Left cardiac atrium (tissue), 4 donors: ENCODE measurements at regions not wholly inside any gene's neighbourhood (a gene's known extent, or its start where the extent isn't known, plus 50 kb on each side); places are given as distances from the start of the nearest gene placed in this dataset.
"Not testable (repeated sequence)": the region's sequence is repeated elsewhere in the genome, so short reads cannot be mapped to it uniquely, and the experiment has no call there.

Source experiments
- ATAC-seq, 2 donors: fragments of 200-7000 bp; cut with Tn5 transposase; one replicate each; pipeline ENCODE4 v1.9.1; 2020; ENCODE audit warnings: mild to moderate bottlenecking in 2 of 2, moderate library complexity in 2 of 2
- DNase-seq: peaks from one replicate; pipeline ENCODE4 v3.0.0-alpha.2; 2020
- intact Hi-C, 2 donors: fragments of 100-400 bp; cut with DNase I; formaldehyde crosslinking; loops; one replicate each; pipeline versions ENCODE4 v1.14.1 to v1.15.1; 2022 to 2023
- donor health status: DM: no; HTN: yes; CAD: no.
- donor health status: DM: no; HTN: yes; CAD: no; lungs with severe emphysema.
- donor health status: DM: yes; HTN: yes; CAD: no.
- donor health status: Dilated cardiomyopathy.

GRCh38 chr17:72376526-72377345 lies 255.9 kb downstream of the SOX9 start:
- intact Hi-C loops: no loop called here
- no peak for DNase-seq
- peak in 1 of 2 donors; percentile 8 for ATAC-seq

GRCh38 chr17:72378414-72379390 lies 257.9 kb downstream of the SOX9 start:
- intact Hi-C loops: no loop called here
- ATAC-seq (no peak), DNase-seq (no peak)

DNA sequence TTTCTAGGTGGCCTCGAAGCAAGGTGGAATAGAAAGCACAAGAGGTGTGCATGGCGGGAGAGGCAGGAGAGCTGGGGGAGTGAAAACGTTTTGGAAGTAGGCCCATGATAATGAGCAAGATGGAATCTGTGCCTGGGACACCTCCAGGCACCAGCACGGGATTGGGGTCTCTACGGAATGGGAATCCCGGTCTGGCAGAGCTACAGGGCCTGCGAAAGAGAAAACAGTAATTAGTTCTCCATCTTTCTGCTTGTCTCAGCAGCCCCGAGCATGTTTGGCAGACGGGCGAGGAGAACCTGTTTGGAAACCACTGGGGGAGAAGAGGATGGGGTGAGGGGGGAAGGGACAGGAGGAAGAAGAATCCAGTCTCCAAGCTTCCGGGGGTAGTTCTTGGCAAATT lies 258.7 kb downstream of the SOX9 start:
- intact Hi-C loops: no loop called here
- ATAC-seq (no peak), DNase-seq (no peak)

DNA sequence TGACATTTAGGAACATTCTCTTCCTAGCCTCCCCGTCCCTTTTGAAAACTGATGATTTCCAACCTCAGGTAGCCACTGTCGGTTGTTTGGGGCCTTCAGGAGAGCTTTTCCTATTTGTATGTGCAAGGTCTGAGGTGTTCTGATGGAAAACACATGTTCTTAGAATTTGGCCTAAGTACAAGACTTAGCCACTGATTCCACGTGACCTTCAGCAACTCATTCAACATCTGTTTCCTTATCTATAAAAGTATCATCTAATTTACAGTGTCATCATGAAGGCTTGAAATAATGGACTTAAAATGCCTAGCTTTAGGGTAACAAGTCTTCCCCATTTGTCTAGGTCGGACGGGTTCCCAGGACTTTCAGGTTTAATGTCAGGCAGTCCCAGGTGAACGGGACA lies 259.3 kb downstream of the SOX9 start:
- DNase-seq (no peak), ATAC-seq (no peak)
- intact Hi-C loops: no loop called here

DNA sequence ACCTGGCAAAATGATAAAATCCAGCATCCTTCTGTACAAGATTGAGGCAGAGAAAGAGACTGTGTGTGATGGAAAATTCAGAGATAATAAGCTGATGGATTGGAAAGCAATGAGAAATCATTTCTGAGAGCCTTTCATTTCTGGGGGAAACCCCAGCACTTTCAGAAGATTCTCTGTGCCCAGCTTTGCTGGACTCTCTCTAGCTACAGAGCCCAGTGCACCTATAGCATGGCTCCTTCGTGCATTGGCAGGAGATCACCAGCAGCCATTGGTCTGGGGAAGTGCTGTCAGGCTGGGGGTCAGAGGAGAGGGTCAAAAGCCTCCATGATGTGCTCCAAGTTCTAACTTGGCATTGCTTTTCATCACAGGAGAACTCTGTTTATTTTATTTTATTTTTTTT lies 259.9 kb downstream of the SOX9 start:
- intact Hi-C loops: no loop called here
- DNase-seq (no peak), ATAC-seq (no peak)

GRCh38 chr17:72381597-72382397 lies 261.0 kb downstream of the SOX9 start:
- intact Hi-C loops: no loop called here
- ATAC-seq (no peak), DNase-seq (no peak)

- intact Hi-C loops: no loop called here
- DNase-seq (peak; percentile 31), ATAC-seq (peak; percentile 23 to 67)
Measured at GRCh38 chr17:72382971-72383722, 262.3 kb downstream of the SOX9 start.

DNA sequence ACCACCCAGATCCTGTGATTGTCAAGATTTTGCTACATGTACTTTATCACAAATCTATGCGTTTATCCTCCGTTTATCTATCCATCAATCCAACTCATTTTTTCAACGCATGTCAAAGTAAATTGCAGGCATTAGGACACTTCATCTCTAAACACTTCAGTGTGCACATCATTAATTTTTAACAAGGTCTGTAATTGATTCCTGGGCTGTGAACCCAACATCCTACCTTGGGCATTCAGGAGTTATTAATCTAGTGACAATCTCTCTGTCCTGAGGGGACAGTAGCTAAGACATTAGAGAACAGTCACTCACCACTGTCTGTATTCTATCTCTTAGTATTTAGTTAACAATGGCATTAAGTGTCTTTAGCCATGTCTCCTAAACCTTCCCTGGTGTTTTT lies 264.7 kb downstream of the SOX9 start:
- ATAC-seq (no peak), DNase-seq (no peak)
- intact Hi-C loops: no loop called here

GRCh38 chr17:72386173-72386572 lies 265.4 kb downstream of the SOX9 start:
- DNase-seq, intact Hi-C loops: not testable (repeated sequence)
- peak in 1 of 2 donors; percentile 32 for ATAC-seq

- intact Hi-C loops: no loop called here
- DNase-seq (no peak), ATAC-seq (no peak)
Measured at GRCh38 chr17:72386619-72387237, 265.9 kb downstream of the SOX9 start.

GRCh38 chr17:72387487-72387886 lies 266.7 kb downstream of the SOX9 start:
- intact Hi-C loops: no loop called here
- ATAC-seq (no peak), DNase-seq (no peak)

- intact Hi-C loops: no loop called here
- DNase-seq: no peak
- no peak for ATAC-seq
Measured at GRCh38 chr17:72387969-72388368, 267.1 kb downstream of the SOX9 start.

DNA sequence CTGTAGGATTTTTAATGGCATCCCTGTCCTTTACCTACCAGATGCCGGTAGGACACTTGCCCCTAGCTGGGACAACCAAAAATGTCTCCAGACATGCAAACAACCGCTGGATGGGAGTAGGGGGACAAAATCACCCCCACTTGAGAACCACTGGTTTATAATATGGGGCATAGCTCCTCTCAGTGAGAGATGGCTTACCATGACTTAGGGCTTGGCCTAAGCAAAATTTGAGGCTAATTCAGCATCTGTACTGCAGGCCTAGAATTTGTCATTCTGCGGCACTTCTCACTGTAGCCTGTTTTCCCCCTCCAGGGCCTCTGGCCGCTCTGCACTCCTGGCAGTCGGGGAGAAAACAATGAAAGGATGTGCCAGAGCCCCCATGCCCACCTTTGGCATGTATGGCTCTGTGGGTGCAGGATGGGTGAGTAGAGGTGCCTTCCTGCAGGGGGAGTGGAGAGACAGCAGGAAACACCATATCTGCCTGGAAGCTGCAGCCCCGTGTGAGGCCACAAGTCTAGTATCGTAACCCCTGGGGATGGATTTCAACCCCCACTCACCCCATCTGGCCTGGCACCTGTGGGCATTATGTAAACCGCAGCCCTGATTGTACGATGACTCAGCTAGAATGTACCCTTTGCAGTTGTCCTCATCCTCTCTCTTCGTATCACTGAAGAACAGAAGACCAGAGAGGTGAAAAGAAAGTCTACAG lies 268.1 kb downstream of the SOX9 start:
- no peak for ATAC-seq
- no peak for DNase-seq
- intact Hi-C loops: no loop called here

DNA sequence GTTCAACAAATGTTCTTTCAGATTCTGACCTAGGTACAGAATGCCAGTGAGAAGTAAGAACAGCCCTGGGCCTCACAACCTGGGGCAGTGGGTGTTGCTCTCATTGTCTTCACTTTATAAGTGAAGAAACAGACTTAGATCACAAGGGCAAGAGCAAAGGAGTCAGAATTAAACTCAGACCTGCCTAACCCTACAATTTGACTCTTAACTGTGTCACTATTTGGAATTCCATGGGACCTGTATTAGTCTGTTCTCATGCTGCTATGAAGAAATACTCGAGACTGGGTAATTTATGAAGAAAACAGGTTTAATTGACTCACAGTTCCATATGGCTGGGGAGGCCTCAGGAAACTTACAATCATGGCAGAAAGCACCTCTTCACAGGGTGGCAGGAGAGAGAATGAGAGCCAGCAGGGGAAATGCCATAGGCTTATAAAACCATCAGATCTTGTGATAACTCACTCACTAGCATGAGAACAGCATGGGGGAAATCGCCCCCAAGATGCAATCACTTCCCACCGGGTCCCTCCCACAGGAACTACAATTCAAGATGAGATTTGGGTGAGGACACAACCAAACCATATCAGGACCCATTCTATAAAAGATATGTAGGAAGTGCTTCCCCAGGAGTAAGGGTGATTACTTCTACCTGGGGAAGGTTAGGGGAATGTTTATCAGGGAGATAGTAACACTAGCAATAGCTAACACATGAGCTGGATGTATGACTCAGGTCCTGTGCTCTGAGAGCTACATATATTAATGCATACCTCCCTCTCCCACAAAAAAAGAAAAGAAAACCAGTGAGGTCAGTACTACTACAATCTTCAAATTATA lies 270.1 kb downstream of the SOX9 start:
- intact Hi-C loops: no loop called here
- ATAC-seq (no peak), DNase-seq (no peak)

DNA sequence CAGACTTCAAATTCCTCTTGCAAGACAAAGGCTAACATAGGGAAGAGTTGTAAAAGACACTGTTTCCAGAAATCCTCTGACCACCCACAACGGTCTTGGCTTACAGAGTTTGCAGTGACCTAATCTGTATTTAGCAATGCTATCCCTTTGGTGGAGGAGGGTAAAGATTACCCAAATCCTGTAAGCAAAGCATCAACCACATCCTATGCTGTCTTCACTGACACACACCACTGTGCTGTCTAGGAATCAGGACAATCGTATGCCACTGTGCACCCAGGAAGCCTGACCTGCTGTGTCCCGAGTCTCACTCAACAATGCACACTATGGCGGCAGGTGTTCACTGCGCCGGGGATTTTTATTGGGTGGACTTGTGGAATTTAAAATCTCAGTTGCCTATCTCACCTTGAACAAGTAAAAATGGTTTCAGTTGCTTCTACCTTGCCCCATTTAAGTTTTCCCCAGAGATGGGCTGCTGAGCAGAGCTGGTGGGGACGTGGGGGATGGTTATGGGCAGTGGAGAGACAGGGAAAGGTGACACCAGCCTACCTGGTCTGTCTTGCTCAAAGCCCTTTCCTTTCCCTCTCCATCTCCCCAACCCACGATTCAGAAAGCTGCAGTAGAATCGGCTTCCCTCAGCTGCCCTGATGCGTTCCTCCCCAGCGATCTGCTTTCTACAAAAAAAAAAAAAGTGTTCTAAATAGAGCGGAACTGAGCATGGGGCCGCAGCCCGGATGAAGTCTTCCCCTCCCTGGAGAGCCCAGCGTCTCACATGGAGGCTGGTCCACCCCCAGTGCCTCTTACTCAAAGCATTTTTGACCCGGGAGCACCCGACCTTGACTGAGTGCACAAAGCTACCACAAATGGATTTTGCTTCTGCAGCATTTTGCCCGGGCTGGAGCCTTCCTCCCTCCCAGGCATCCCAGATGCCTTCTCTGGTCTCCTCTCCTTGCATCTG lies 271.5 kb downstream of the SOX9 start:
- ATAC-seq (no peak), DNase-seq (no peak)
- intact Hi-C loops: no loop called here

GRCh38 chr17:72393553-72393952 lies 272.7 kb downstream of the SOX9 start:
- no peak for ATAC-seq
- intact Hi-C loops: no loop called here
- no peak for DNase-seq
